ENCODE measurements at regions not wholly inside any gene's neighbourhood (a gene's known extent, or its start where the extent isn't known, plus 50 kb on each side); places are given as distances from the start of the nearest gene placed in this dataset.
"Not testable (repeated sequence)": the region's sequence is repeated elsewhere in the genome, so short reads cannot be mapped to it uniquely, and the experiment has no call there.

GRCh38 chr11:44475114-44475686 is 90.3 kb upstream of the CD82 start:
- H3K27me3 ChIP-seq (ENCODE audit: insufficient read depth, low read length): no peaks in the 10 kb centered on the region

GRCh38 chr11:44482338-44482737 is 83.1 kb upstream of the CD82 start:
- not testable (repeated sequence) for H3K36me3 ChIP-seq (ENCODE audit: insufficient read depth, low read depth, low read length); H3K27ac ChIP-seq (ENCODE audit: low read length); H3K9me3 ChIP-seq (ENCODE audit: insufficient read depth, low read depth, low read length); H3K27me3 ChIP-seq (ENCODE audit: insufficient read depth, low read length); H3K4me3 ChIP-seq (ENCODE audit: low read length); H3K4me1 ChIP-seq (ENCODE audit: insufficient read depth, low read length); H3K9ac ChIP-seq (ENCODE audit: low read depth, low read length)

More at GRCh38 chr11:44475114-44475686, 90.3 kb upstream of the CD82 start:
- Histone ChIP-seq H3K36me3 (ENCODE audit: insufficient read depth, low read depth, low read length) (no peaks in the 10 kb centered on the region), H3K27ac (ENCODE audit: low read length) (no peak overlapping the region), H3K9me3 (ENCODE audit: insufficient read depth, low read depth, low read length) (no peaks in the 10 kb centered on the region), H3K4me1 (ENCODE audit: insufficient read depth, low read length) (no peaks in the 10 kb centered on the region), H3K4me3 (ENCODE audit: low read length) (no peak overlapping the region), H3K9ac (ENCODE audit: low read depth, low read length) (no peak overlapping the region)

- Histone ChIP-seq H3K9ac (ENCODE audit: low read depth, low read length) (no peak overlapping the region), H3K36me3 (ENCODE audit: insufficient read depth, low read depth, low read length) (no peaks in the 10 kb centered on the region)
Observed at GRCh38 chr11:44483919-44484610, 81.4 kb upstream of the CD82 start.

DNA sequence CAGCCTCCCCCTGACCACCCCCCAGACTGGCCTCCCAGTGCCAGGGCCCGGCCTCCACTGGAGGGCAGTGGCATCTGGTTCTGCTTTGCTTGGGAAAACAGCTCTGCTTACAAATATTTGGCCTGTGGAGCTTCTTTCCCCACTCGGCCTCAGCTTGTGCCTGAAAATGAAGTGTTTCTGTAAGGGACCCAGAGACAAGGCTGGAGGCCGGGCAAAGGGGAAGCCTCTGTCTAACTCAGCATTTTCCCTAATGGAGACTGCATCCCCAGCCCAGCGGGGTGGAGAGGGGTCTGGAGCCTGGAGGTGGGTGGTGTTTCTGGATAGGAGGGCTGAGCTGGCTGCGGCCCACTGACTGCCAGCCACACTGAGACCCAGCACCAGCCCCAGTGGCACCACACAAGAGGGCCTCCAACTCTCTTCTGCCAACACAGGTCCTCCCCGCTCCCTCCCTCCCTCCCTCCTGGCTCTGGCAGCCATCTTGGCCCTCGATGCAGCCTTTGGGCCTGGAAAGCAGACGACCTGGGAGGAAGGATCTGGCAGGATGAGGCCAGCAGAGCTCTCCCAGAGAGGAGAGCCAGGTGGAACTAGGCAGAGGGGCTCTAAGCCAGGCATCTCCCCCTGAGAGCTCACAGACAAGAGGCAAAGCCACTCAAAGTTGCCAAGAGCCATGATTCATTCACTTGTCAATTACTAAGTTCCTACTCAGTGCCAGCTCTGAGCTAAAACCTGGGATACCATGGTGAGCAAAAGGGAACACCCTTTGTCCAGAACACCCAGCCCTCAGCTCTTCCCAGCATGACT is 77.1 kb upstream of the CD82 start:
- Histone ChIP-seq H3K4me3 (ENCODE audit: low read length) (no peak overlapping the region), H3K9me3 (ENCODE audit: insufficient read depth, low read depth, low read length) (peaks cover 8% of the 10 kb centered on the region), H3K36me3 (ENCODE audit: insufficient read depth, low read depth, low read length) (no peaks in the 10 kb centered on the region), H3K4me1 (ENCODE audit: insufficient read depth, low read length) (no peaks in the 10 kb centered on the region), H3K27me3 (ENCODE audit: insufficient read depth, low read length) (no peaks in the 10 kb centered on the region), H3K9ac (ENCODE audit: low read depth, low read length) (no peak overlapping the region), H3K27ac (ENCODE audit: low read length) (no peak overlapping the region)

More at GRCh38 chr11:44483919-44484610, 81.4 kb upstream of the CD82 start:
- H3K9me3 ChIP-seq (ENCODE audit: insufficient read depth, low read depth, low read length): peaks cover 8% of the 10 kb centered on the region
- H3K27me3 ChIP-seq (ENCODE audit: insufficient read depth, low read length): no peaks in the 10 kb centered on the region
- H3K27ac ChIP-seq (ENCODE audit: low read length): no peak overlapping the region
- no peak overlapping the region for H3K4me3 ChIP-seq (ENCODE audit: low read length)
- H3K4me1 ChIP-seq (ENCODE audit: insufficient read depth, low read length): no peaks in the 10 kb centered on the region

DNA sequence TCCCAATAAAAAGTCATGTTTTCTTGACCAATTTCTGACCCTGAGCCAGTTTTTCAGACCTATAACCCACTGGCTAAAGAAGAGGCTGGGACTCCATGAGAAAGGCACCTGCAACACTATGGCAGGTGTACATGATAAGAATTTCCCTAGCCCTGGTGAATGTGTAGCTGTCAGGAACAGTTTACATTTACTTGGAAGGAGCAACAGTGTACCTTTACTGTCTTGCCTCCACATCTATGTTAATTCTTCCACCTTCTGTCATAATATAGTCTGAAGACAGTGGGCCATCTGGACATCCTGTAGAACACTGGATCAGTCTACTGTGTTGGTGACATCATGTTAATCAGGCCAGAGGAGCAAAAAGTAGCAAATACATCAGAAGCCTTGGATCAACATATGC is 72.1 kb upstream of the CD82 start:
- H3K9ac ChIP-seq (ENCODE audit: low read depth, low read length): no peak overlapping the region
- no peaks in the 10 kb centered on the region for H3K4me1 ChIP-seq (ENCODE audit: insufficient read depth, low read length)
- no peak overlapping the region for H3K4me3 ChIP-seq (ENCODE audit: low read length)
- H3K36me3 ChIP-seq (ENCODE audit: insufficient read depth, low read depth, low read length): no peaks in the 10 kb centered on the region
- H3K27ac ChIP-seq (ENCODE audit: low read length): no peak overlapping the region
- H3K27me3 ChIP-seq (ENCODE audit: insufficient read depth, low read length): no peaks in the 10 kb centered on the region
- no peaks in the 10 kb centered on the region for H3K9me3 ChIP-seq (ENCODE audit: insufficient read depth, low read depth, low read length)

DNA sequence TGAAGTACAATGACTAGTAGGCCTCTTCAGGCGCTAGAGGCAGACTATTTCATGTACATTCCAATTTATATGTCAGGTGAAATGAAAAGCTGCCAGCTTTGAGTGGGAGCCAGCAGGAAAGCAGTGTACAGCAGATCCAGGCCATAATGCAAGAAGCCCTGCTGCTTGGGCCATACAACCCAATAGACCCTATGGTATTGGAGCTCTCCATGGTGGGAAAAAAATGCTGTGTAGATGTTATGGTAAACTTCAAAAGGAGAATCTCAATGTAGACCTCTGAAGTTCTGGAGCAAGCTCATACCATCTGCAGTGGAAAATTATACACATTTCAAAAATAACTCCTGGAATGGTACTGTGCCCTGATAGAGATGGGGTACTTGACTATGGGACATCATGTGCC is 71.5 kb upstream of the CD82 start:
- Histone ChIP-seq H3K4me3 (ENCODE audit: low read length) (no peak overlapping the region), H3K27ac (ENCODE audit: low read length) (no peak overlapping the region), H3K27me3 (ENCODE audit: insufficient read depth, low read length) (no peaks in the 10 kb centered on the region), H3K9me3 (ENCODE audit: insufficient read depth, low read depth, low read length) (no peaks in the 10 kb centered on the region), H3K4me1 (ENCODE audit: insufficient read depth, low read length) (no peaks in the 10 kb centered on the region), H3K9ac (ENCODE audit: low read depth, low read length) (no peak overlapping the region), H3K36me3 (ENCODE audit: insufficient read depth, low read depth, low read length) (no peaks in the 10 kb centered on the region)

DNA sequence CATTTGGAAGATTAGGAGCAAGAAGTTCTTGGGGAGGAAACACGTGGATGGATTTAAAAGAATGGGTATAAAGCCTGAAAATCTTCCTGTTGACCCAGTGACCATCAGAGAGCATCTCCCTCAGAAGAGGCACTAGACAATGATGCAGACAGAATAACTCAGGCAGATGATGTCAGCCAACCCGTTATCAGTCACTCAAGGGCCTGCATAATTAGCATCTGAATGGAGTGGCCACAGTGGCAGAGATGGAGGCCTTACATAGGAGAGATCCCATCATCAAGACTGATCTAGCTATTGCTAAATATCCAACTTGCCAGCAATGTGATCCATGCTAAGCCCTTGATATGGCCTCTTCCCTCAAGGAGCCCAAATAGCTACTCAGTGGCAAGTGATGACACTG is 70.7 kb upstream of the CD82 start:
- Histone ChIP-seq H3K27me3 (ENCODE audit: insufficient read depth, low read length) (no peaks in the 10 kb centered on the region), H3K4me3 (ENCODE audit: low read length) (no peak overlapping the region), H3K36me3 (ENCODE audit: insufficient read depth, low read depth, low read length) (no peaks in the 10 kb centered on the region), H3K9ac (ENCODE audit: low read depth, low read length) (no peak overlapping the region), H3K27ac (ENCODE audit: low read length) (no peak overlapping the region), H3K4me1 (ENCODE audit: insufficient read depth, low read length) (no peaks in the 10 kb centered on the region), H3K9me3 (ENCODE audit: insufficient read depth, low read depth, low read length) (no peaks in the 10 kb centered on the region)

- H3K9ac ChIP-seq (ENCODE audit: low read depth, low read length): no peak overlapping the region
- no peaks in the 10 kb centered on the region for H3K36me3 ChIP-seq (ENCODE audit: insufficient read depth, low read depth, low read length)
- no peaks in the 10 kb centered on the region for H3K27me3 ChIP-seq (ENCODE audit: insufficient read depth, low read length)
- H3K4me1 ChIP-seq (ENCODE audit: insufficient read depth, low read length): no peaks in the 10 kb centered on the region
- no peak overlapping the region for H3K4me3 ChIP-seq (ENCODE audit: low read length)
- no peak overlapping the region for H3K27ac ChIP-seq (ENCODE audit: low read length)
- H3K9me3 ChIP-seq (ENCODE audit: insufficient read depth, low read depth, low read length): no peaks in the 10 kb centered on the region
Observed at GRCh38 chr11:44496391-44496790, 69.1 kb upstream of the CD82 start.

DNA sequence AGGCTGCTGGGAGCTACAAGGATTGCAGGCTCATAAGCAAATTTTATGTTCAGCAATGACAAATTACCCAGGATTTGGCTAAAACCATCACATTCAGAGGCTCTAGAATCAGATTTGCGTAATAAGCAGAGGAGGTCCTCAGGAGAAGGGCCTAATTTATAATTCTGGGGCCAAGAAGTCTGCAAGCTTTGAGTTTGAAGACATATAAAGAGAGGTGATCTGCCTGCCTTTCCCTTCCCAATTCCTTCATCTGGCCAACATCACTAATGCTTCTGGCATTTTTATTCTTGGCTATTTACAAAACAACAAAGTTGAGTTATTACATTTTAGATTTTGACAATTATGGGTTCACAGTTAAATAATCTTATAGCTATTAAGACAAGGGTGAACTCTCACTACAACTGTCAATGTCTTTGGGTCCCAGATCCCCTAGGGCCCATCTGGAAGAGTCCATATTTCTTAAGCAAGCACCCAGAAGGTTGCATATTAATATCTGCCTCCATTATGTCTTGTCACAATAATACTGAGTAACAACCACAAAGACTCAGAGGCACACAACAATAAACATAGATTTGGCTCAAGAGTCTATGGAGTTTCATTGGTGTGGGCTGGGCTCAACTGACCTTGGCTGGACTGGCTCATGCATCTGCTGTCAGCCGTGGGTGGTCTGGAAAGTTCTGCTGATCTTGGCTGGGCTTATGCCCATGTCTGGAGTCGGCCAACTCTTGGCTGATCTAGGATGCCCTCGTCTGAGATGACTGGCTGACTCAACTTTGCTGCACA is 67.2 kb upstream of the CD82 start:
- no peaks in the 10 kb centered on the region for H3K36me3 ChIP-seq (ENCODE audit: insufficient read depth, low read depth, low read length)
- H3K27me3 ChIP-seq (ENCODE audit: insufficient read depth, low read length): no peaks in the 10 kb centered on the region
- no peak overlapping the region for H3K27ac ChIP-seq (ENCODE audit: low read length)
- no peak overlapping the region for H3K9ac ChIP-seq (ENCODE audit: low read depth, low read length)
- no peaks in the 10 kb centered on the region for H3K9me3 ChIP-seq (ENCODE audit: insufficient read depth, low read depth, low read length)
- no peaks in the 10 kb centered on the region for H3K4me1 ChIP-seq (ENCODE audit: insufficient read depth, low read length)
- no peak overlapping the region for H3K4me3 ChIP-seq (ENCODE audit: low read length)

- no peaks in the 10 kb centered on the region for H3K4me1 ChIP-seq (ENCODE audit: insufficient read depth, low read length)
- no peaks in the 10 kb centered on the region for H3K27me3 ChIP-seq (ENCODE audit: insufficient read depth, low read length)
- H3K36me3 ChIP-seq (ENCODE audit: insufficient read depth, low read depth, low read length): no peaks in the 10 kb centered on the region
- H3K27ac ChIP-seq (ENCODE audit: low read length): no peak overlapping the region
- no peak overlapping the region for H3K9ac ChIP-seq (ENCODE audit: low read depth, low read length)
- H3K4me3 ChIP-seq (ENCODE audit: low read length): no peak overlapping the region
- H3K9me3 ChIP-seq (ENCODE audit: insufficient read depth, low read depth, low read length): no peaks in the 10 kb centered on the region
Observed at GRCh38 chr11:44502506-44502905, 63.0 kb upstream of the CD82 start.

GRCh38 chr11:44505581-44506054 is 59.8 kb upstream of the CD82 start:
- Histone ChIP-seq H3K9me3 (ENCODE audit: insufficient read depth, low read depth, low read length) (no peaks in the 10 kb centered on the region), H3K9ac (ENCODE audit: low read depth, low read length) (no peak overlapping the region), H3K4me1 (ENCODE audit: insufficient read depth, low read length) (no peaks in the 10 kb centered on the region), H3K27ac (ENCODE audit: low read length) (no peak overlapping the region), H3K27me3 (ENCODE audit: insufficient read depth, low read length) (no peaks in the 10 kb centered on the region), H3K36me3 (ENCODE audit: insufficient read depth, low read depth, low read length) (no peaks in the 10 kb centered on the region), H3K4me3 (ENCODE audit: low read length) (no peak overlapping the region)
